T-cell (primary cell): ENCODE measurements at regions not wholly inside any gene's neighbourhood (a gene's known extent, or its start where the extent isn't known, plus 50 kb on each side); places are given as distances from the start of the nearest gene placed in this dataset.

Experiments
- ATAC-seq, 4 experiments: fragments of 200-7000 bp in 3 of 4; fragments of 150-1000 bp in 1 of 4; cut with Tn5 transposase; replicated peaks in 1 of 4; 1 replicate in 3 of 4; 2 replicates in 1 of 4; pipeline ENCODE4 v1.10.0; 2021; ENCODE audit warnings: moderate library complexity in 3 of 4, mild to moderate bottlenecking in 2 of 4, moderate number of reproducible peaks in 1 of 4
- CTCF ChIA-PET, 2 donors: fragments of 300-600 bp; sonication (Branson Sonifier 250); formaldehyde crosslinking; loops; one replicate each; lab custom pipeline; 2022; ENCODE audit warnings: antibody characterized with exemption in 2 of 2; lab: Charles Lee
- POLR2A ChIA-PET, 2 donors: fragments of 300-600 bp; sonication (Branson Sonifier 250); formaldehyde crosslinking; loops; one replicate each; lab custom pipeline; 2022; ENCODE audit warnings: antibody characterized with exemption in 2 of 2; lab: Charles Lee
- DNase-seq, 35 experiments: peaks; one replicate each; pipeline versions ENCODE4 v3.0.0 to v3.0.0-alpha.2; 2013 to 2023
- H3K27ac ChIP-seq: one replicate; pipeline ENCODE4 v1.5.1; 2013; ENCODE audit warnings: low read length
- H3K27me3 ChIP-seq, 2 experiments: replicated peaks in 1 of 2; 1 replicate in 1 of 2; 2 replicates in 1 of 2; pipeline versions ENCODE4 v1.6.1 to v1.7.0; 2013; ENCODE audit warnings: low read length in 1 of 2, mixed read lengths in 1 of 2; ENCODE audit not compliant: control insufficient read depth in 2 of 2, insufficient read depth in 2 of 2; ENCODE audit errors: extremely low read depth in 1 of 2
- H3K36me3 ChIP-seq, 2 donors: 1 replicate in 1 of 2; 2 replicates in 1 of 2; pipeline versions ENCODE4 v1.6.1 to v1.7.0; 2013; ENCODE audit warnings: low read length in 1 of 2; ENCODE audit not compliant: control insufficient read depth in 2 of 2, insufficient read depth in 1 of 2; ENCODE audit errors: extremely low read depth in 1 of 2
- H3K4me1 ChIP-seq, 2 experiments: 1 replicate in 1 of 2; 2 replicates in 1 of 2; pipeline versions ENCODE4 v1.6.1 to v1.7.0; 2013; ENCODE audit warnings: low read length in 2 of 2, mixed read lengths in 1 of 2; ENCODE audit not compliant: insufficient read depth in 2 of 2, control insufficient read depth in 1 of 2; ENCODE audit errors: extremely low read depth in 1 of 2
- H3K4me3 ChIP-seq, 2 donors: 1 replicate in 1 of 2; 2 replicates in 1 of 2; pipeline versions ENCODE4 v1.5.1 to v1.7.0; 2013; ENCODE audit warnings: mild to moderate bottlenecking in 2 of 2, low read length in 1 of 2, moderate library complexity in 1 of 2; ENCODE audit not compliant: control insufficient read depth in 1 of 2; ENCODE audit errors: extremely low read depth in 1 of 2
- H3K9me3 ChIP-seq: 2 replicates; pipeline ENCODE4 v1.7.0; 2013
- H3K27ac Mint-ChIP-seq, 2 donors: one replicate each; pipeline ENCODE4 v1.8.0; 2020 to 2021; ENCODE audit warnings: mild to moderate bottlenecking in 2 of 2, mixed read lengths in 2 of 2
- H3K27me3 Mint-ChIP-seq, 2 donors: one replicate each; pipeline ENCODE4 v1.8.0; 2021 to 2022; ENCODE audit warnings: mixed read lengths in 2 of 2
- H3K36me3 Mint-ChIP-seq: one replicate; pipeline ENCODE4 v1.8.0; 2021; ENCODE audit warnings: mixed read lengths
- H3K4me1 Mint-ChIP-seq, 3 donors: one replicate each; pipeline ENCODE4 v1.8.0; 2020 to 2022; ENCODE audit warnings: mixed read lengths in 3 of 3, mild to moderate bottlenecking in 1 of 3
- H3K4me3 Mint-ChIP-seq, 3 donors: one replicate each; pipeline ENCODE4 v1.8.0; 2020 to 2022; ENCODE audit warnings: mild to moderate bottlenecking in 3 of 3, mixed read lengths in 3 of 3, moderate library complexity in 3 of 3
- H3K9me3 Mint-ChIP-seq, 3 donors: one replicate each; pipeline ENCODE4 v1.8.0; 2020 to 2022; ENCODE audit warnings: mixed read lengths in 3 of 3
- WGBS: methylation state at CpG from one replicate; pipeline ENCODE4 v1.1.5; 2013; ENCODE audit warnings: missing lambda C conversion rate; ENCODE audit not compliant: insufficient coverage; 5-methylcytosine and 5-hydroxymethylcytosine counted together

DNA sequence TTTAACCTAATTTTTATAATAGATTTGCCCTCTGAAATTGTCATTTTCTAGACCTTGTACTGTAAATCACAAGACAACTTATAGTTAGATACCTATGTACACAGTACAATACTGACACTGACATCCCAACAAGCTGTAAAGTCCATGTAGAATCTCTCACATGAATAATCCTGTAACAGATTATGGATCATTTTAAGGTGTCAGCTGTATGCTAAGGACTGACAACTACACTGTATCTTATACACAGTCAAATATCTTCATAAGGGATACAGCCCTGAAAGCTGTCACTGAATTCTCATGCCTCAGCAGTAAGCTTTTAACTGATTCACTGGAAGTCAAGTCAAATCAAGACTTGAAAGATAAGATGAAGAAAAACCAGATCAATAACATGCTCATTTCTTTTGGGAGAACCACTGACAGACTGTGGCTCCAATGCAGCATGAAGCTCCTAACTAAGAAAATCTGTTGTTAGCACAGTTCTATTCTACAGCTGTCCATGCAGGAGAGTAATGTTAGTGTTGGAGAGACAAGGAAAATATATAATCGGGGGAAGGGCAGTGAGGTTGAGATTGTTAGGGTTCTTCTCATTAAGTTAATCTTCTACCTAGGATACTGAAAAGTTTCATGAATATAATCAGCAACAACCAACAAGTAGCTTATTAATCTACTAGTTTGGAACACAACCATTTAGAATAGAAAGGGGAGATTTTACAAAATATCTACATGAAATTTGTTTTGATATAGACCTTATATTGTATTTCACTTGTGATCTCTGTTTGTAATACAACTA is 612.0 kb downstream of the PCDH18 start:
- DNase-seq: no peak
- peaks cover 0 to 9% (median 4%) of the 10 kb centered on the region in 3 donors for H3K9me3 Mint-ChIP-seq
- no peaks in the 10 kb centered on the region for H3K4me1 Mint-ChIP-seq
- H3K4me3 Mint-ChIP-seq: no peak overlapping the region
- no peaks in the 10 kb centered on the region for H3K27me3 Mint-ChIP-seq
- no peak for ATAC-seq
- no peaks in the 10 kb centered on the region for H3K9me3 ChIP-seq
- ChIA-PET CTCF (no interaction called here), POLR2A (no interaction called here)
- H3K36me3 Mint-ChIP-seq: no peaks in the 10 kb centered on the region
- no peak overlapping the region for H3K27ac Mint-ChIP-seq
- no peak overlapping the region for H3K4me3 ChIP-seq
- WGBS: no CpG with 5 or more reads among the region's 1 CpG
- no peak overlapping the region for H3K27ac ChIP-seq
- no peaks in the 10 kb centered on the region for H3K27me3 ChIP-seq
- no peaks in the 10 kb centered on the region for H3K36me3 ChIP-seq
- H3K4me1 ChIP-seq: no peaks in the 10 kb centered on the region

GRCh38 chr4:136918772-136919171 is 613.5 kb downstream of the PCDH18 start:
- DNase-seq (no peak), ATAC-seq (no peak)
- Mint-ChIP-seq H3K27ac (no peak overlapping the region), H3K27me3 (no peaks in the 10 kb centered on the region), H3K9me3 (peaks cover 0 to 9% (median 4%) of the 10 kb centered on the region in 3 donors), H3K4me1 (no peaks in the 10 kb centered on the region), H3K4me3 (no peak overlapping the region), H3K36me3 (no peaks in the 10 kb centered on the region)
- Histone ChIP-seq H3K27me3 (no peaks in the 10 kb centered on the region), H3K36me3 (no peaks in the 10 kb centered on the region), H3K4me3 (no peak overlapping the region), H3K9me3 (no peaks in the 10 kb centered on the region), H3K27ac (no peak overlapping the region), H3K4me1 (no peaks in the 10 kb centered on the region)
- CTCF ChIA-PET: no interaction called here
- WGBS: 85% methylated on average over 2 of the region's 4 CpGs
- POLR2A ChIA-PET: no interaction called here

DNA sequence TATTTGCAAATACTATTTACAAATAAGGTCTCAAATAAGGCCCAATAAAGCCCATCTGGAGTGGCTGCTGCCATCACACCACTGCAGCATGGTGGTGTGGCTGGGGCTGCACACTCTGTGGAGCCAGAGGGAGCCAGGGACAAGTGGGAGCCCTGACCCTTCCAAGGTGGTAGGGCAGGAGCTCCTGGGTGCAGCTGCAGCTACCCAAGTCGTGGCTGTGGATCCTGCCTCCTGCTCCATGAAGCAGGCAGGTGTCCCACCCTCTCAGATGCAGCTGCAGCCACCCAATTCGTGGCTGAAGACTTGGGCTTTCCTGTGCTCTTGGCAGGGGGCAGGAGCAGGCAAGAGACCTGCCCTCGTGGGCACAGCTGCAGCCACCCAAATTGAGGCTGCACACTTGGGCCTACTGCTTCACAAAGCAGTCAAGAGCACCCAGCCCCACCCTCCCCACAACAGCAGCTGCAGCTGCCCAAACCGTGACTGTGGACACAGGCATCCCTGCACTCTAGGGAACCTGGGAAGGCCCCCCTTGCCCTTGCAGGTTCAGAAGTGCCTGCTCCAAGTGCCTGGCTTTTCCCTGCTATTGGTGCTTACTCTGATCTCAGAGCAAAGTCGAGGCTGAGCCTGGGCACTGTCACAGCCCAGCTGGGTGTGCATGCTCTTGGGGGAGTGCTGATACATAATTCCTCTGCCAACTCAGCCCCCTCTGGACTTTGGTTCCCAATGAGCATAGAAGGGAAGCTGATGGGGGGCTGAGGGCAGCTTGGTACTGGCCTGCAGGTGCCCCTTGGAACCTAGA is 614.8 kb downstream of the PCDH18 start:
- no peak for ATAC-seq
- Mint-ChIP-seq H3K9me3 (peaks cover 0 to 11% (median 4%) of the 10 kb centered on the region in 3 donors), H3K4me3 (no peak overlapping the region), H3K36me3 (no peaks in the 10 kb centered on the region), H3K4me1 (no peaks in the 10 kb centered on the region), H3K27ac (no peak overlapping the region), H3K27me3 (no peaks in the 10 kb centered on the region)
- H3K4me1 ChIP-seq: no peaks in the 10 kb centered on the region
- H3K9me3 ChIP-seq: no peaks in the 10 kb centered on the region
- WGBS: 27% methylated on average over 4 of the region's 5 CpGs
- H3K27ac ChIP-seq: no peak overlapping the region
- CTCF ChIA-PET: no interaction called here
- no peaks in the 10 kb centered on the region for H3K36me3 ChIP-seq
- no peak overlapping the region for H3K4me3 ChIP-seq
- DNase-seq: no peak
- no peaks in the 10 kb centered on the region for H3K27me3 ChIP-seq
- POLR2A ChIA-PET: no interaction called here

DNA sequence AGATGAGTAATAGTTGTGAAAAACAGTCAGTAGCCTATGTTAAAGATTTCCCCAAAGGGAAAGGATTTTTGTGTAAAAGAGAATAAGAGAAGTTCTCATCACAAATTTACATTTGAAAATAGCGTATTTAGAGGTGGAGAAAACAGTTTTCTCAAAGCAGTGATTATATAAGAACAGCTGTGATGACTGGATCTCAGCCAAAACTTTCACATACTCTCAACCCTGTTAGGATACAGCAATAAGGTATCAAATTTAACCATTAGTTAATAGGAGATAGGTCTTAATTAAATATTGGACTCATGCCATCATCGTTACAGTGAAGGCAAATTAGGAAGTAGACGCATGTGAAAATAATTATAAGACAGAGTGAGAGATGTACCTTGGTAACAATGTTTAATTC is 622.7 kb downstream of the PCDH18 start:
- Histone ChIP-seq H3K27me3 (no peaks in the 10 kb centered on the region), H3K36me3 (no peaks in the 10 kb centered on the region), H3K9me3 (no peaks in the 10 kb centered on the region), H3K4me1 (no peaks in the 10 kb centered on the region), H3K27ac (no peak overlapping the region), H3K4me3 (no peak overlapping the region)
- DNase-seq: no peak
- Mint-ChIP-seq H3K4me1 (no peaks in the 10 kb centered on the region), H3K36me3 (no peaks in the 10 kb centered on the region), H3K9me3 (peaks cover 3 to 10% (median 4%) of the 10 kb centered on the region in 3 donors), H3K27ac (no peak overlapping the region), H3K4me3 (no peak overlapping the region), H3K27me3 (no peaks in the 10 kb centered on the region)
- 82% methylated on average over 2 of the region's 3 CpGs for WGBS
- ChIA-PET CTCF (no interaction called here), POLR2A (interaction anchor here in 1 of 2 donors (0.6 kb wide), 1 partner anchor 1761 kb away, joined by 3 read pairs; no protein-coding TSS in a partner anchor)
- ATAC-seq: no peak

DNA sequence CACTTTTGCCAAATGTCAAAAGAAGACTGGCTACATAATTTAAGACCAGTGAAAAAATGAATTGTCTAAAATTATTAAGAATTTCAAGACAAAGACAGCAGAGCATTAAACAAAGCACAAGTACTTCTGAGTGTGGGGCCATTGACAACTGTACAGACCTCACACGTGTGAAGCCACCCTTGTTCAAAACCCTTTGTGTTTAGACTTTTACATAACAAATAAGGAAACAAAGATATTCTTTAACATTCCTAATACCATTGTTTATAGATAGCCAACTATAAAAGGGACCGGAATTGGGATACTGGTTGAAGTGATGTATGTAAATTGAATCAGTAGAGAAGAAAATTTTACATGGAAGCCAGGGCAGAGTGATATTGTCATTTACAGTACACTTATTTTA is 624.2 kb downstream of the PCDH18 start:
- Mint-ChIP-seq H3K27ac (no peak overlapping the region), H3K4me3 (no peak overlapping the region), H3K36me3 (no peaks in the 10 kb centered on the region), H3K4me1 (no peaks in the 10 kb centered on the region), H3K27me3 (no peaks in the 10 kb centered on the region), H3K9me3 (peaks cover 3 to 10% (median 4%) of the 10 kb centered on the region in 3 donors)
- H3K27me3 ChIP-seq: no peaks in the 10 kb centered on the region
- no peaks in the 10 kb centered on the region for H3K36me3 ChIP-seq
- no peak overlapping the region for H3K4me3 ChIP-seq
- no CpG with 5 or more reads among the region's 2 CpGs for WGBS
- H3K4me1 ChIP-seq: no peaks in the 10 kb centered on the region
- ATAC-seq (no peak), DNase-seq (no peak)
- H3K9me3 ChIP-seq: no peaks in the 10 kb centered on the region
- ChIA-PET CTCF (no interaction called here), POLR2A (no interaction called here)
- no peak overlapping the region for H3K27ac ChIP-seq

- H3K4me3 ChIP-seq: no peak overlapping the region
- ChIA-PET POLR2A (no interaction called here), CTCF (no interaction called here)
- Mint-ChIP-seq H3K27ac (no peak overlapping the region), H3K4me1 (no peaks in the 10 kb centered on the region), H3K4me3 (no peak overlapping the region), H3K9me3 (peaks cover 0 to 3% (median 2%) of the 10 kb centered on the region in 3 donors), H3K36me3 (no peaks in the 10 kb centered on the region), H3K27me3 (no peaks in the 10 kb centered on the region)
- ATAC-seq (no peak), DNase-seq (no peak)
- no peaks in the 10 kb centered on the region for H3K9me3 ChIP-seq
- H3K27me3 ChIP-seq: no peaks in the 10 kb centered on the region
- no peak overlapping the region for H3K27ac ChIP-seq
- WGBS: 89% methylated on average over 2 of the region's 2 CpGs
- H3K4me1 ChIP-seq: no peaks in the 10 kb centered on the region
- no peaks in the 10 kb centered on the region for H3K36me3 ChIP-seq
These were observed 631.6 kb downstream of the PCDH18 start for GRCh38 chr4:136900696-136901095.
